H54 (cell line): ENCODE measurements at regions not wholly inside any gene's neighbourhood (a gene's known extent, or its start where the extent isn't known, plus 50 kb on each side); places are given as distances from the start of the nearest gene placed in this dataset.

Experiments used
- DNase-seq: peaks from one replicate; pipeline ENCODE4 v3.0.0; 2011; ENCODE audit warnings: low spot score, mixed read lengths; ENCODE audit not compliant: insufficient read length
- FAIRE-seq: peaks from 3 replicates; lab custom pipeline; 2011; peaks lifted over from hg19 to GRCh38; lab: Jason Lieb, UNC
- POLR2A ChIP-seq: IDR thresholded peaks from 2 replicates; pipeline ENCODE4 v1.6.1; 2011; ENCODE audit warnings: low read depth, mild to moderate bottlenecking, low read length

DNA sequence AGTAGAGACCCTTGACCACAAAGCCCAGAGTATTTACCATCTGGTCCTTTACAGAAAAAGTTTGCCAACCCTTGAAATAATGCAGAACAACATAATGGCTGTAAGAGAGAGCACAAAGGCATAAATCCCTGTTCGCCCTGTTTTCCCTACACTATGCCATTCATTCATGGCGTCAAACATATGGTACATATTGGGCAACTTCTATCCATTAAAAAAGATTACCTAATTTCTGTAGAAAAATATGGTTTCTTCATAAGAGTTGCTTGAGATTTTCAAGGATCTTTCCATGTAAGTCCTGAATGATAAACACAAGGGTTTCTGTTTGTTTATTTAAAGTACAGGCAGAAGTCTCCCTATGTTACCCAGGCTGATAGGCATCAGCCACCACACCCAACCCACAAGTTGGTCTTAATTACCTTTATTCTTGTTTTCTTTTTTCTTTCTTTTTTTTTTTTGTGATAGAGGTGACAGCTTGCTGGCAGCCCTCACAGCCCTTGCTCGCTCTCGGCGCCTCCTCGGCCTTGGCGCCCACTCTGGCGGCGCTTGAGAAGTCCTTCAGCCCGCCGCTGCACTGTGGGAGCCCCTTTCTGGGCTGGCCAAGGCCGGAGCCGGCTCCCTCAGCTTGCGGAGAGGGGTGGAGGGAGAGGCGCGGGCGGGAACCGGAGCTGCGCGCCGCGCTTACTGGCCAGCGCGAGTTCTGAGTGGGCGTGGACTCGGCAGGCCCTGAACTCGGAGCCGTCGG, 68.3 kb upstream of the NR5A2 start:
- no peak for FAIRE-seq
- TF ChIP-seq POLR2A, result no peak
- no peak for DNase-seq

DNA sequence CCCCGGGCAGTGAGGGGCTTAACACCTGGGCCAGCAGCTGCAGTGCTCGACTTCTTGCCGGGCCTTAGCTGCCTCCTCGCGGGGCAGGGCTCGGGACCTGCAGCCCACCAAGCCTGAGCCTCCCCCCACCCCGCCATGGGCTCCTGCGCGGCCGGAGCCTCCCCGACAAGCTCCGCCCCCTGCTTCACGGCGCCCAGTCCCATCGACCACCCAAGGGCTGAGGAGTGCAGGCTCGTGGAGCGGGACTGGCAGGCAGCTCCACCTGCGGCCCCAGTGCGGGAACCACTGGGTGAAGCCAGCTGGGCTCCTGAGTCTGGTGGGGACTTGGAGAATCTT, 67.8 kb upstream of the NR5A2 start:
- no peak for FAIRE-seq
- no peak for TF ChIP-seq POLR2A
- no peak for DNase-seq

DNA sequence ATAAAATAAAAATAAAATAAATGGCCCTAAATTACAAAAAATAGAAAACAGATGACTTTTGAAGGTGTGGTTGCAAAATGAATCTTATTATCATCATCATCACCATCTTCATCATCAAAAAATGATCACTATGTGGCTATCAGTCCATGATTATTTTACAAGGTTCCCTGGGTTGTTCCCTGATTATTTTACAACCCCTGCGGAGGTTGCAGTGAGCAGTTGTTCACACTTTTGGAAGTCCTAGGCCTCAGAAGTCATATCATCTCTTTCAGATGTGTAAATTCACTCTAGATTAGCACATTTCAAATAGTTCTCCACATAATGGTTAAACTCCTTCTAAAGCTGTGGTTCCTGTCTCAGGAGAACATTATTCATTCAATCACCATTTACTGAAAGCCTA, 57.4 kb upstream of the NR5A2 start:
- DNase-seq (no peak), FAIRE-seq (no peak)
- no peak for TF ChIP-seq POLR2A

DNA sequence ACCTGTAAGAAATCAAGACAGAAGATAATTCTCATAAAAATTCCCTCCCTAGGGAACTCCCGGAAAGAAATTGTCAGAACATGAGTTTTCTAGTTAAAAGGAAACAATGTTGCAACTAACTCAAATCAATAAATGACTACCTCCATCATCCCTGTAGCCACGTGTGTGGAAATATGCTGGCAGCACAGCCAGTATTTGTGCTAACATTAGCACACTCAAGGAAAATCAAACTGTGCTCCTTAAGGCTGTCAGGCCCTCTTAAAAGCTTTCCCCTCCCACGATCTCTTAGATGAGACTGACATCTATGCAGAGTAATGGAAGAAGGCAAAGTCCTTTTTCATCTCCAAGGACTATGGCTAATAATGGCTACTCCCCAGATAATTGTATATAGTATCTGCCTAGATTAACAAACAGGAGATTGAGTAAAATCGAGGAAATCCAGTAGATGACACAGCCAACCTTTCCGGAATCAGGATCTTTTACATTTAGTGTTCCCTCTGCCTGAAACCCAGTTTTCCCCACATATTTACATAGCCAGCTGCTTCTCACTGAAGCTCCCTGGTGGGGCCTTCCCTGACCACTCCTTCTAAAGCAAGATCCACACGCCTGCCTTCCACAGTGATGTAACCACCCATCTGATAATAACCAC, 50.9 kb upstream of the NR5A2 start:
- no peak for DNase-seq
- no peak for TF ChIP-seq POLR2A
- no peak for FAIRE-seq
